H1 (cell line): ENCODE measurements at regions not wholly inside any gene's neighbourhood (a gene's known extent, or its start where the extent isn't known, plus 50 kb on each side); places are given as distances from the start of the nearest gene placed in this dataset.

Experiments used
- MAFK ChIP-seq: IDR thresholded peaks from 2 replicates; pipeline ENCODE4 v1.6.1; 2012; ENCODE audit warnings: low read depth, mild to moderate bottlenecking, improper control_type of control experiment, low read length
- RAD21 ChIP-seq, 2 experiments: IDR thresholded peaks in 1 of 2; conservative IDR thresholded peaks in 1 of 2; 2 replicates each; pipeline ENCODE4 v1.6.1; 2011; ENCODE audit warnings: low read depth in 2 of 2, low read length in 2 of 2, improper control_type of control experiment in 1 of 2, inconsistent platforms in 1 of 2, mild to moderate bottlenecking in 1 of 2, moderate library complexity in 1 of 2
- SIRT6 ChIP-seq: IDR thresholded peaks from one replicate; pipeline ENCODE4 v1.7.1; 2012; ENCODE audit warnings: low read length, inconsistent platforms
- TF ChIP-seq, protein P1 (sequence below): IDR thresholded peaks from 2 replicates; pipeline ENCODE4 v1.6.1; 2011; ENCODE audit warnings: low read length, improper control_type of control experiment

DNA sequence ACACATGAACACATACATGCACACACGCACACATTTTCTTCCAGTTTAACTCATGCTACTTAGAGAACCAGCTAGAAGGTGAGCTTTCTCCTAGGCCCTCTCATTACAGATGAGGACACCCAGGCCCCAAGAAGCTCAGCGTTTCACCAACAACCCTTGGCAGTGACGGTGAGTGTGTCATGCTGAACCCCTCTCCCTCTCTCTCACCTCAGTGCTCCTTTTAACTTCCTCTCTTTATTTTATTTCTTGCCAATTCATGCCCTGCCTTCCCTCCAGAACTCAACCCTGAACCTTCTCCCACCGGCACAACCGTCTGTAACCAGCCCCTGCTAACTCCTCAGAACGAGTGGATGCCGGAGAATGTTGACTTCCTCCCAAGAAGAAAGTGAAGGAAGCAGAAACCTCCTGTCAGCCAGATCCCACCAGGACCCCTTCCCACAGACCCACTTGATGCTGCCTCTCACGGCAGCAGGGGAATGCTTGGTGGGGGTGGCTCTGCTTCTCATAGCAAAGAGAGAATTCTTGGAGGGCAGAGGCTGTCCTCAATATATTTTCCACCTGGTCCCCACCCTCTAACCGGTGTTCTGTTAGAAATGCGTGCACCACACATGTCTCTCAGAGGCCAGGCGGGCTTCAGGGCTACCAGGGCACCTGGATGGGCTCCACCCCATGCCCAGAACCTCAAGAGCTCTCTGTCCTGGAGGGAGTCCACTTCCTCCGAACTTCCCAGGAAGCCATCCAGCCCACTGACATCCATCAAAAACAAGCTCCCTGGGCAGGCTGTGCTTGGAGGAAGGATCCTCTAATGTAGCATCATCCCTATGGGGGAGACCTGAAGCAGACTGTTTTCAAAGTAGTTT is 134.0 kb downstream of the TOMM20 start (continued):
- TF ChIP-seq, protein P1, sequence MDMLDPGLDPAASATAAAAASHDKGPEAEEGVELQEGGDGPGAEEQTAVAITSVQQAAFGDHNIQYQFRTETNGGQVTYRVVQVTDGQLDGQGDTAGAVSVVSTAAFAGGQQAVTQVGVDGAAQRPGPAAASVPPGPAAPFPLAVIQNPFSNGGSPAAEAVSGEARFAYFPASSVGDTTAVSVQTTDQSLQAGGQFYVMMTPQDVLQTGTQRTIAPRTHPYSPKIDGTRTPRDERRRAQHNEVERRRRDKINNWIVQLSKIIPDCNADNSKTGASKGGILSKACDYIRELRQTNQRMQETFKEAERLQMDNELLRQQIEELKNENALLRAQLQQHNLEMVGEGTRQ, result no peak
- TF ChIP-seq MAFK, result no peak
- no peak for TF ChIP-seq SIRT6
- TF ChIP-seq RAD21 (IDR thresholded peaks at IDR 0.05 in 1 of 2, conservative IDR thresholded peaks at IDR 0.05 in 1 of 2; ENCODE audit: low read depth in 2 of 2, low read length in 2 of 2), result no peak
